Kidney capillary endothelial cell (primary cell): ENCODE measurements at regions not wholly inside any gene's neighbourhood (a gene's known extent, or its start where the extent isn't known, plus 50 kb on each side); places are given as distances from the start of the nearest gene placed in this dataset.
"Not testable (repeated sequence)": the region's sequence is repeated elsewhere in the genome, so short reads cannot be mapped to it uniquely, and the experiment has no call there.

ENCODE experiments used
- DNase-seq: peaks from one replicate; pipeline ENCODE4 v3.0.0-alpha.2; 2018; ENCODE audit warnings: low spot score

DNA sequence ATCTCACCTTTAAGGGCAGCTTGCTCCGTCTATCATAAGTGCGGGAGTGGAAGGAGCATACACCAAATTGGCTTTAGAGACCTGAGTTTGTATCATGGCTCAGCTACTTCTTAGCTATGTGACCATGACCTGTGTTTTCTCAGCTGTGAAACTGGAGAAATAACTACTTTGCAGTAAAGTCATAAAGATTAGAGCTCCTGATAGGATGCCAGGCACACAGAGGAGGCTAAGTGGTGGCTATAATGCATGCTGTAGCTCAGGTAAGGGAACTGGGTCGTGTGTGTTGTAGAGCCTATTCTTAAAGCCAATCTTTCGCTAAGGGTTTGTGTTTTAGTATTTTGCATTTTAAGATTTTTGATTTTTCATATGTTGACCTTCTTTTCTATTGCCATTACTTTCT, 451.5 kb upstream of the MAN1A1 start:
- no peak for DNase-seq

GRCh38 chr6:119800526-119800925, 451.0 kb upstream of the MAN1A1 start:
- no peak for DNase-seq

GRCh38 chr6:119799596-119800509, 450.3 kb upstream of the MAN1A1 start:
- DNase-seq: no peak

DNA sequence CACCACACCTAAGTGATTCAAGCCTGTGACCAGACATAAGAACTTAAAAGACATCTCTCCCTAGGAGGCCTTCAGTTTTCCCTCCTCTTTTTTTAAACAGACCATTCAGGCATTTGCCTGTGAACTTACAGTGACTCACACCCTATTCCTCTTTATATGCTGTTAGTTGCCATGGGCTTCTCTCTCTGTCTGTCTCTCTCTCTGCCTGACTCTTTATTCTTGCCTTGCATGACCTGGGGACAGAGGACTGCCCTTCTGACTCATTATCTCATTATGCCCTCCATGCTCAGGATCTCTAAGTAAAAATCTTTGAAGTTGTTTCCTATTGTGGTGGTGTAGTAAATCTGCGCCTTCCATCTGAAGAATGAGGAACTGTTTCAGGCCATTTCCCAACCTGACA, 442.2 kb upstream of the MAN1A1 start:
- no peak for DNase-seq

DNA sequence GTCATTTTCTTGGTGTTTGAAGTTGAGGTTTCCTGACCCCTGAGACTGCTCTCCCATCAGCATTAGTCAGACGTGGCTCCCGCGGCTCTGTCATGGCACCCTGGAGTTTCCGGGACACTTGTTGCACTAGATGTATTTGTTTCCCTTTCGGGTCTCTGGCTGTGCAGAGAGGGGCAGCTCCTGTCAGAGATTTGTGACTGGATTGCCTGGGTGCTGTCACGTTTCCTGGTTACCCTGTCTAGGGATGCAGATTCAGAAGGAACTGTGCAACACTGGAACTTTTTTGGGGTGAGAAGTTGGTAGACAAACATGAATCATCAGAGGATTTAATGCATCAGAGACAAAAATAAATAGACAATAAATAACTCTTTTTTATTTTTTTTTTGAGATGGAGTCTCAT, 431.8 kb upstream of the MAN1A1 start:
- no peak for DNase-seq

GRCh38 chr6:119768201-119768600, 418.6 kb upstream of the MAN1A1 start:
- no peak for DNase-seq

GRCh38 chr6:119764927-119765681, 415.5 kb upstream of the MAN1A1 start:
- DNase-seq: no peak

- no peak for DNase-seq
Observed at GRCh38 chr6:119760046-119760445, 410.5 kb upstream of the MAN1A1 start.

- DNase-seq: no peak
Observed at GRCh38 chr6:119758385-119758784, 408.8 kb upstream of the MAN1A1 start.

DNA sequence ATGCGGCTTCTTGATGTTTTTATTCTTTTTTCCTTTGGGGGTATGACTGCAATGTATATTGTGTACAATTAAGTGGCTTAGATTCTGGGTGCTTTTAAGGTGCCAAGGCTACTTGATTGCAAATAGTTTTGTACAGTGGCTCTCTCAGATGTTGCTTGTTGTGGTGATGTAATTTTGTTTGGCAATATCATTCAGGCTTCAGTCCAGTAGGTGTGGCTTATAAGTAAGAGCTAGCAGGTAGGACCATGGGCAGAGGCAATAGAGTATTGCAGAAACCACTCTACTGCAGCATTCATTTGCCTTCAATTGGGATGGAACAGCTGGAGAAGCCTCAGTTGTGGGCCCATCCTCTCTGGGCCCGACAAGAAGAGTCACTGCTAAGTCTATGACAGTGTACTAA, 407.9 kb upstream of the MAN1A1 start:
- no peak for DNase-seq

GRCh38 chr6:119749335-119749734, 399.8 kb upstream of the MAN1A1 start:
- no peak for DNase-seq

DNA sequence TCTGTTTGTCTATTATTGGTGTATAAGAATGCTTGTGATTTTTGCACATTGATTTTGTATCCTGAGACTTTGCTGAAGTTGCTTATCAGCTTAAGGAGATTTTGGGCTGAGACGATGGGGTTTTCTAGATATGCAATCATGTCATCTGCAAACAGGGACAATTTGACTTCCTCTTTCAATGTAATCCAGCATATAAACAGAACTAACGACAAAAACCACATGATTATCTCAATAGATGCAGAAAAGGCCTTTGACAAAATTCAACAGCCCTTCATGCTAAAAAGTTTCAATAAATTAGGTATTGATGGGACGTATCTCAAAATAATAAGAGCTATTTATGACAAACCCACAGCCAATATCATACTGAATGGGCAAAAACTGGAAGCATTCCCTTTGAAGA, 399.0 kb upstream of the MAN1A1 start:
- DNase-seq: not testable (repeated sequence)

GRCh38 chr6:119742188-119742803, 392.7 kb upstream of the MAN1A1 start:
- peak; percentile 43 for DNase-seq

DNA sequence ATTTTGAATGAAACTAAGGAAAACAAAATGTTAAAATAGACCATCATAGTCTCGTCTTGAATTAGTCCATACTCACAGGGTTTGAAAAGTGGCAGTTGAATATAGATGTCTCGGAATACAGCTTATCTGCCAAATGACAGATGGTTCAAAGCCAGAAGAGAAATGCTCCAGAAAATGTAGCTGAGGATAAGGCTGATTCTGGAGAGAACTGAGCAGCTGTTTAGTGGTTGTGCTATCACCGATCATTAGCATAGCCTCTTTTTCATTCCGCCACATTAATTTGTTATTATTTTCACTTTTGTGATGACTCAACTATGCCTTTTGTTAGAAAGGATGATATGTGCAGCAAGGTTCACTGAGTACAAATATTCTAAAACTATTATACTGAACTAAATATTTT, 390.2 kb upstream of the MAN1A1 start:
- no peak for DNase-seq

DNA sequence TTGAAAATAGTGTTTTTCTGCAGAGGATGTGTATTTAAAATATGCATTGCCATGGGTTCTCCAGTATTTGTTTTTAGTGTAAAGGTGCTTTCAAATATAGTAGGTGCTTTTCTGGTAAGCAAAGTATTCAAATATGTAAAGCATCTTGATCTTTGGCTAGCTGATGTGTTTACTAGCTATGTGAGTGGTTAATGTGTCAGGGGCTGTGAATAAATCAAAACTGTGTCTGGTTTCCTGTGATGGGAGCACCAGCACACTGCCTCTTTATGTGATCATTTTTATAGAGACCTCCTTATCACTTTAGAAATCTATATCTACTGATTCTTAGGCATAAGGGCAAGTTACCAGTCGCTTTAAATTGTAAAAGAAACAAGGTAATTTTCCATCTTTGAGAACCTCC, 388.9 kb upstream of the MAN1A1 start:
- no peak for DNase-seq

DNA sequence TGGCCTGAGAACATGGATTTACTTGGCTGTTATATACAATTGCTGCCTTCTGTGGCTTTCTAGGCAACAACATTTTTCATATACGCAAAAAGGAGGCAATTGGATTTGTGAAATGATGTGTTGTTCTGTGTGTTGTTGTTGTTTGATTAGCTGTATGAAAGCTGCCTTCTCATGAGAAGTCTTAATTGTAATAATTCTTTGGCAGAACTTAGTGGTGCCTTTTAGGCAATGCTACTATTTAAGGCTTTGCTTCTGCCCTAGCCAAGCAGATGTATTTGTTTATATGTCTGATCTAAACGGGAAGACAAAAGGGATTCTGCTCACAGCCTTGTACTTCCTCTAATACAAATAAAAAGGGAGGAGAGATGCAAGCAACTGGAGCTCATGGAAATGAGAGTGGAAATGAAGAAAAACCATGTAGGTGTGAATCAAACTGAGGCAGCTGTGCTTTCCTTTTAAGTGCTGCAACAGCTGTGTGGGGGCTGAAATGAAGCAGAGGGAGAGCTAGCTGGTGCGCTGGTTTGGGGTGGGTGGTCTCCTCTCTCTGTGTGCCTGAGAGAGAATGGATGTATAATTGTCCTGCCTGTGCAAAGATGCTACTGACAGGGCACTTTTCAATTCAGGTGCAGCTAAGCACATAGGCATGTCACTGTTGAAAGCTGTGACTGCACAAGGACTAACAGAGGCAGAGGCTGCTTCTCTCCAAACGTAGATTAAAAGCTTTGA, 386.9 kb upstream of the MAN1A1 start:
- DNase-seq: no peak

GRCh38 chr6:119735530-119735929, 386.0 kb upstream of the MAN1A1 start:
- DNase-seq: no peak

DNA sequence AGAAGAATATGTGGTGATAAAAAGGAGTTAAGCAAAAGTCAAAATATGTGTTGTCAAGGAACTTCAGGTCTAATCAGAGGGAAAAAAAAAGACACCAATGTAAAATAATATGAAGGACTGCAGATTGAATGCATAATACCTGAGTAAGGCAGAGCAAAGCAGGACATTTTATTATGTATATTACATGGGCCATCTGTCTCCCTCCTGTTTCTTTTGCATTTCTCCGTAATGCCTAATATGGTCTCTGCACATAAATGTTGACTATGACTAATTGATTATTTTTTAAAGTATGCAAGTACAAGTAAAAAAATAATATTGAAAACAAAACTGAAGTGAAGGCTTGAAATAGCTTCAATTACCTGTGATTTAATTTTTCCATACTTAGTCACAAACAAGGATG, 384.7 kb upstream of the MAN1A1 start:
- DNase-seq: no peak

DNA sequence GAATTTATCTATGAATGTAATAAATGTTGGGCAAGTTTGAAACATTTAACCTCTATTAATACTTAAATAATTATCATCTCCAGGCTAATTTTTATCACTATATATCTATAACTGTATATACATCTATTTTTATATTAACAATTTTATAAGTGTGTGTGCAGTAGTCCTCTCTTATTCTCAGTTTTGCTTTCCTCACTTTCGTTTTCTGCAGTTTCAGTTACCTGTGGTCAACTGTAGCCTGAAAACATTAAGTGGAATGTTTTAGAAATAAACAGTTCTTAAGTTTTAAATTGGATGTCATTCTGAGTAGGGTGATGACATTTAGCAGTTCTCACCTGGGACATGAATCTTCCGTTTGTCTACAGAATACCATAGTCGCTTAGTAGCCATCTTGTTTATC, 379.4 kb upstream of the MAN1A1 start:
- no peak for DNase-seq

DNA sequence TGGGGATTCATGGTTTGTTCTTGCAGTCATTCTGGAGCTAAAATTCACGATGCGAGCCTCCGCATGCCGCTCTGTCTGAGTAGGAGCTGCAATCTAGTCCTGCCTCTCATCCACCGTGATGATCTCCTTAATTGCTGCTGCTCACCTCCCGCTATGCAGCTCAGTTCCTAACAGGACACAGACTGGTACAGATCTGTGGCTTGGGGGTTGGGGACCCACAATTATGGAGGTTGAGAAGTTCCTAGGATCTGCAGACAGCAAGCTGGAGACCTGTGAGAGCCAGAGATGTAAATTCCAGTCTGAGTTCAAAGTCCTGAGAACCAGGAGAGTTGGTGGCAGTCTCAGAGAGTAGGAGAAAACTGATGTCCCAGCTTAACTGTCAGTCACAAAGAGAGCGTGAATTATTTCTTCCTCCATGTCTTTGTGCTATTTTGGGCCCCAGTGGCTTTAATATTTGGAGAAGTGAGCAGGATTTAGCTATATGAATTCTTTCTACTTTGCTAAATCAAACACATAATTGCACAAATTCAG, 378.7 kb upstream of the MAN1A1 start:
- DNase-seq: no peak

- DNase-seq: no peak
Observed at GRCh38 chr6:119727504-119728219, 378.1 kb upstream of the MAN1A1 start.
